ENCODE measurements at regions not wholly inside any gene's neighbourhood (a gene's known extent, or its start where the extent isn't known, plus 50 kb on each side); places are given as distances from the start of the nearest gene placed in this dataset.

- POLR2A ChIA-PET: interaction anchor here (1.4 kb wide), 1 partner anchor 11 kb away, joined by 3 read pairs; no protein-coding TSS in a partner anchor
- H3K4me3 ChIP-seq: no peak overlapping the region
- BruUV-seq (replicated peaks): no TSS peak
- no peaks in the 10 kb centered on the region for H4K20me1 ChIP-seq (replicated peaks; ENCODE audit: control insufficient read depth, insufficient read depth, low read length)
- no peaks in the 10 kb centered on the region for H3K9me3 ChIP-seq (replicated peaks; ENCODE audit: control insufficient read depth, insufficient read depth, low read depth, low read length)
- in situ Hi-C loops (cut with MboI) (no loop called here), intact Hi-C loops (cut with micrococcal nuclease) (no loop called here)
- H3K36me3 ChIP-seq (ENCODE audit: control insufficient read depth, insufficient read depth, low read length): no peaks in the 10 kb centered on the region
- H3K9me1 ChIP-seq (ENCODE audit: control insufficient read depth, insufficient read depth, low read length): no peaks in the 10 kb centered on the region
- no peaks in the 10 kb centered on the region for H3K4me1 ChIP-seq (replicated peaks in 1 of 2; ENCODE audit: control insufficient read depth in 2 of 2, insufficient read depth in 2 of 2, low read length in 2 of 2)
- ATAC-seq: no peak; the same call in 2 of the 3 replicates
- H3K4me2 ChIP-seq (ENCODE audit: insufficient read depth, low read length): no peak overlapping the region
- H2AFZ ChIP-seq (ENCODE audit: low read depth, low read length): no peak overlapping the region
- no peaks in the 10 kb centered on the region for H3K27me3 ChIP-seq (ENCODE audit: control insufficient read depth in 2 of 2, insufficient read depth in 2 of 2, low read length in 2 of 2)
- CTCF ChIA-PET (ENCODE audit: low intra/inter-chr PET ratio): no interaction called here
- no peak overlapping the region for H3K27ac ChIP-seq (ENCODE audit: extremely low read depth, low read depth, low read length)
- peak in 2 of 4 experiments; percentile 5 to 30 for DNase-seq (ENCODE audit: extremely low read depth in 1 of 4, low spot score in 3 of 4)
- no peak overlapping the region for H3K9ac ChIP-seq (ENCODE audit: insufficient read depth in 1 of 2, low read depth in 2 of 2, low read length in 2 of 2)
- 4% methylated on average over 3 of the region's 3 CpGs for WGBS (ENCODE audit: insufficient coverage, low coverage, missing lambda C conversion rate)
- FAIRE-seq: no peak
- H3K79me2 ChIP-seq (ENCODE audit: control insufficient read depth, insufficient read depth, low read length): no peaks in the 10 kb centered on the region
- TF ChIP-seq CTBP1 (IDR thresholded peaks at IDR 0.05; ENCODE audit: borderline replicate concordance) (0 out of 2 replicates have a peak, but pooled peaks have one; percentile 20), ATF3 (IDR thresholded peaks at IDR 0.05) (peak; percentile 85), ATF3 (CRISPR knock-in tag; conservative IDR thresholded peaks at IDR 0.05) (no peak), MED1 (CRISPR knock-in tag; IDR thresholded peaks at IDR 0.05; ENCODE audit: borderline replicate concordance) (no peak), PURB (CRISPR knock-in tag; IDR thresholded peaks at IDR 0.05; ENCODE audit: low read depth) (no peak), FOXO4 (CRISPR knock-in tag; IDR thresholded peaks at IDR 0.05) (no peak), ZKSCAN8 (CRISPR knock-in tag; IDR thresholded peaks at IDR 0.05) (no peak), NFXL1 (CRISPR knock-in tag; IDR thresholded peaks at IDR 0.05) (no peak), ZBED1 (IDR thresholded peaks at IDR 0.05) (no peak), ZNF696 (CRISPR knock-in tag; conservative IDR thresholded peaks at IDR 0.05) (no peak), MECOM (CRISPR knock-in tag; IDR thresholded peaks at IDR 0.05) (no peak), ZNF143 (CRISPR knock-in tag; IDR thresholded peaks at IDR 0.05) (no peak), CBFA2T2 (conservative IDR thresholded peaks at IDR 0.05) (no peak), FOXA3 (CRISPR knock-in tag; conservative IDR thresholded peaks at IDR 0.05 in 1 of 2, IDR thresholded peaks at IDR 0.05 in 1 of 2) (no peak; a peak in 1 of 4 replicates), ZNF324 (CRISPR knock-in tag; IDR thresholded peaks at IDR 0.05) (no peak), ZNF354B (CRISPR knock-in tag; IDR thresholded peaks at IDR 0.05) (no peak), SRSF9 (IDR thresholded peaks at IDR 0.05; ENCODE audit: borderline replicate concordance, low read depth, low read length) (no peak), MEIS2 (IDR thresholded peaks at IDR 0.05; ENCODE audit: partially characterized antibody) (peak; percentile 3), RFX7 (CRISPR knock-in tag; IDR thresholded peaks at IDR 0.05) (no peak), ETV1 (tag; conservative IDR thresholded peaks at IDR 0.05; ENCODE audit: low read depth) (no peak), HMBOX1 (IDR thresholded peaks at IDR 0.05) (peak; percentile 98), CBFA2T3 (IDR thresholded peaks at IDR 0.05) (peak; percentile 48), SIX5 (IDR thresholded peaks at IDR 0.05; ENCODE audit: borderline replicate concordance in 1 of 2, insufficient read depth in 1 of 2, low read depth in 1 of 2, low read length in 2 of 2) (no peak), EP400 (IDR thresholded peaks at IDR 0.05) (no peak), SMARCB1 (IDR thresholded peaks at IDR 0.05; ENCODE audit: insufficient read length, low read depth) (no peak)
These were observed 313.7 kb upstream of the TBX18 start for GRCh38 chr6:85078058-85078457.

All from K562 (cell line).